ENCODE measurements at regions not wholly inside any gene's neighbourhood (a gene's known extent, or its start where the extent isn't known, plus 50 kb on each side); places are given as distances from the start of the nearest gene placed in this dataset.

- Histone ChIP-seq H3K27me3 (ENCODE audit: control insufficient read depth, extremely low read depth, insufficient read depth, low read length) (peaks cover 33% of the 10 kb centered on the region), H3K4me1 (ENCODE audit: control insufficient read depth, extremely low read depth, insufficient read depth, low read length) (no peaks in the 10 kb centered on the region), H2AFZ (ENCODE audit: control insufficient read depth, low read length) (no peak overlapping the region), H3K4me2 (ENCODE audit: control insufficient read depth, extremely low read depth, insufficient read depth, low read depth, low read length) (no peak overlapping the region), H3K27ac (ENCODE audit: control insufficient read depth, insufficient read depth, low read length) (no peak overlapping the region), H4K20me1 (ENCODE audit: control insufficient read depth, extremely low read depth, insufficient read depth, low read length) (no peaks in the 10 kb centered on the region), H3K9me3 (ENCODE audit: control insufficient read depth, low read depth, low read length) (peaks cover 3% of the 10 kb centered on the region), H3K36me3 (ENCODE audit: control insufficient read depth in 2 of 2, extremely low read depth in 1 of 2, insufficient read depth in 2 of 2, low read length in 2 of 2) (no peaks in the 10 kb centered on the region), H3K9ac (ENCODE audit: control insufficient read depth, extremely low read depth, insufficient read depth, low read length) (no peak overlapping the region), H3K79me2 (ENCODE audit: control insufficient read depth, insufficient read depth, low read length) (no peaks in the 10 kb centered on the region), H3K9me1 (ENCODE audit: control insufficient read depth, extremely low read depth, insufficient read depth, low read length) (no peaks in the 10 kb centered on the region), H3K4me3 (ENCODE audit: control insufficient read depth in 2 of 3, extremely low read depth in 1 of 3, insufficient read depth in 2 of 3, low read depth in 1 of 3, low read length in 3 of 3) (no peak overlapping the region)
- TF ChIP-seq EZH2 (IDR thresholded peaks at IDR 0.05; ENCODE audit: low read length) (no peak), CTCF (optimal IDR thresholded peaks at IDR 0.05 in 1 of 3, IDR thresholded peaks at IDR 0.05 in 1 of 3, conservative IDR thresholded peaks at IDR 0.05 in 1 of 3; ENCODE audit: extremely low read depth in 1 of 3, insufficient read depth in 2 of 3, low read length in 3 of 3) (no peak)
- FAIRE-seq, result no peak
- dilution Hi-C loops (cut with MboI; ENCODE audit: extremely low pct_ligation_motif_present, low sequenced_read_pairs), result no loop called here
- DNase-seq (ENCODE audit: low read depth, low spot score), result no peak
Observed at GRCh38 chr16:86203557-86204275, 304.8 kb downstream of the IRF8 start.

GRCh38 chr16:86205521-86206245, 304.6 kb upstream of the FOXF1 start:
- no peak for DNase-seq (ENCODE audit: low read depth, low spot score)
- Histone ChIP-seq H4K20me1 (ENCODE audit: control insufficient read depth, extremely low read depth, insufficient read depth, low read length) (no peaks in the 10 kb centered on the region), H3K4me3 (ENCODE audit: control insufficient read depth in 2 of 3, extremely low read depth in 1 of 3, insufficient read depth in 2 of 3, low read depth in 1 of 3, low read length in 3 of 3) (no peak overlapping the region), H3K36me3 (ENCODE audit: control insufficient read depth in 2 of 2, extremely low read depth in 1 of 2, insufficient read depth in 2 of 2, low read length in 2 of 2) (no peaks in the 10 kb centered on the region), H3K79me2 (ENCODE audit: control insufficient read depth, insufficient read depth, low read length) (no peaks in the 10 kb centered on the region), H3K4me1 (ENCODE audit: control insufficient read depth, extremely low read depth, insufficient read depth, low read length) (no peaks in the 10 kb centered on the region), H3K4me2 (ENCODE audit: control insufficient read depth, extremely low read depth, insufficient read depth, low read depth, low read length) (no peak overlapping the region), H3K27me3 (ENCODE audit: control insufficient read depth, extremely low read depth, insufficient read depth, low read length) (peaks cover 17% of the 10 kb centered on the region), H3K9ac (ENCODE audit: control insufficient read depth, extremely low read depth, insufficient read depth, low read length) (no peak overlapping the region), H3K9me1 (ENCODE audit: control insufficient read depth, extremely low read depth, insufficient read depth, low read length) (no peaks in the 10 kb centered on the region), H2AFZ (ENCODE audit: control insufficient read depth, low read length) (no peak overlapping the region), H3K27ac (ENCODE audit: control insufficient read depth, insufficient read depth, low read length) (no peak overlapping the region), H3K9me3 (ENCODE audit: control insufficient read depth, low read depth, low read length) (peaks cover 3% of the 10 kb centered on the region)
- TF ChIP-seq EZH2 (IDR thresholded peaks at IDR 0.05; ENCODE audit: low read length) (no peak), CTCF (optimal IDR thresholded peaks at IDR 0.05 in 1 of 3, IDR thresholded peaks at IDR 0.05 in 1 of 3, conservative IDR thresholded peaks at IDR 0.05 in 1 of 3; ENCODE audit: extremely low read depth in 1 of 3, insufficient read depth in 2 of 3, low read length in 3 of 3) (no peak)
- dilution Hi-C loops (cut with MboI; ENCODE audit: extremely low pct_ligation_motif_present, low sequenced_read_pairs), result no loop called here
- no peak for FAIRE-seq

Measured in keratinocyte (primary cell).